Lung (tissue), 11 donors: ENCODE measurements at regions not wholly inside any gene's neighbourhood (a gene's known extent, or its start where the extent isn't known, plus 50 kb on each side); places are given as distances from the start of the nearest gene placed in this dataset.

Source experiments
- ATAC-seq: fragments of 200-7000 bp; cut with Tn5 transposase; one replicate; pipeline ENCODE4 v1.9.1; 2020; ENCODE audit warnings: moderate number of reproducible peaks; ENCODE audit not compliant: insufficient read depth, low FRiP score
- DNase-seq, 3 donors: peaks; one replicate each; pipeline ENCODE4 v3.0.0-alpha.2; 2013 to 2017
- H3K27ac ChIP-seq, 2 donors: one replicate each; pipeline ENCODE4 v1.5.1; 2013; ENCODE audit warnings: mild to moderate bottlenecking in 2 of 2, moderate library complexity in 2 of 2, control low read depth in 1 of 2, inconsistent platforms in 1 of 2, low read depth in 1 of 2, low read length in 1 of 2
- H3K27me3 ChIP-seq, 3 donors: one replicate each; pipeline ENCODE4 v1.5.1; 2013; ENCODE audit warnings: low read length in 2 of 3; ENCODE audit not compliant: control insufficient read depth in 3 of 3, insufficient read depth in 3 of 3
- H3K36me3 ChIP-seq, 4 donors: one replicate each; pipeline ENCODE4 v1.5.1; 2013; ENCODE audit warnings: low read length in 4 of 4, mild to moderate bottlenecking in 1 of 4, moderate library complexity in 1 of 4; ENCODE audit not compliant: control insufficient read depth in 4 of 4, insufficient read depth in 4 of 4
- H3K4me1 ChIP-seq, 5 donors: one replicate each; pipeline ENCODE4 v1.5.1; 2013; ENCODE audit warnings: low read length in 5 of 5, mild to moderate bottlenecking in 2 of 5, moderate library complexity in 1 of 5; ENCODE audit not compliant: control insufficient read depth in 5 of 5, insufficient read depth in 5 of 5
- H3K4me3 ChIP-seq: one replicate; pipeline ENCODE4 v1.5.1; 2013; ENCODE audit warnings: mild to moderate bottlenecking, control low read depth, moderate library complexity
- H3K9ac ChIP-seq, 2 donors: one replicate each; pipeline ENCODE4 v1.5.1; 2013; ENCODE audit warnings: low read length in 2 of 2, control low read depth in 1 of 2; ENCODE audit not compliant: insufficient read depth in 1 of 2
- H3K9me3 ChIP-seq, 4 donors: one replicate each; pipeline ENCODE4 v1.5.1; 2013; ENCODE audit warnings: low read length in 3 of 4, mild to moderate bottlenecking in 1 of 4, moderate library complexity in 1 of 4; ENCODE audit not compliant: control insufficient read depth in 4 of 4, insufficient read depth in 3 of 4
- WGBS, 2 donors: extraction: QIAGEN DNeasy Blood & Tissue Kit; methylation state at CpG; one replicate each; pipeline ENCODE4 v1.1.7; 2013; 5-methylcytosine and 5-hydroxymethylcytosine counted together
- TF ChIP-seq, protein P1 (sequence below): IDR thresholded peaks from 2 replicates; pipeline ENCODE4 v1.5.1; 2012; ENCODE audit warnings: mild to moderate bottlenecking; ENCODE audit errors: control extremely low read depth, extremely low read depth
- donor health status: control.
- donor health status: control.
- donor health status: Bipolar disorder and iron deficiency.
- donor health status: healthy.
- donor health status: DM: yes; HTN: yes; CAD: no.

DNA sequence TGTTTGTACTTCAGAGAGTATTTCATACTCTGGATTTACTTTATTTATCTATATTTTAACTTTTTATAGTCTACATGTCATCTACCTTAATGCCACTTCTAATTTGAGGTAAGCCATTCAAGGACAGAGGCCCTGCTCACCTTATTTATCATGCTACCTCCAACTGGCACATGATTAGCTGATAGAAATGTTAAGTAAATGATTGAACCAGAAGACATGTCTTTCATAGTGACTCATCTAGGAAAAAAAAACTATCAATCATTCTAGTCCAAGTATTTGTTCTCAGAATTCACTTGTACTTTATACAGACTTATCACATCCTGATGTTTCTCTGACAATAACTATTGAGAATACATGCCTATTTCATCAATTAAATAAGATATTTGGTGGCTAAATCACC lies 856.3 kb downstream of the XPNPEP1 start:
- H3K4me3 ChIP-seq, result no peak overlapping the region
- no peak overlapping the region for H3K27ac ChIP-seq
- ATAC-seq (no peak), DNase-seq (no peak)
- no peaks in the 10 kb centered on the region for H3K9me3 ChIP-seq
- H3K36me3 ChIP-seq, result no peaks in the 10 kb centered on the region
- H3K4me1 ChIP-seq, result no peaks in the 10 kb centered on the region
- TF ChIP-seq, protein P1, sequence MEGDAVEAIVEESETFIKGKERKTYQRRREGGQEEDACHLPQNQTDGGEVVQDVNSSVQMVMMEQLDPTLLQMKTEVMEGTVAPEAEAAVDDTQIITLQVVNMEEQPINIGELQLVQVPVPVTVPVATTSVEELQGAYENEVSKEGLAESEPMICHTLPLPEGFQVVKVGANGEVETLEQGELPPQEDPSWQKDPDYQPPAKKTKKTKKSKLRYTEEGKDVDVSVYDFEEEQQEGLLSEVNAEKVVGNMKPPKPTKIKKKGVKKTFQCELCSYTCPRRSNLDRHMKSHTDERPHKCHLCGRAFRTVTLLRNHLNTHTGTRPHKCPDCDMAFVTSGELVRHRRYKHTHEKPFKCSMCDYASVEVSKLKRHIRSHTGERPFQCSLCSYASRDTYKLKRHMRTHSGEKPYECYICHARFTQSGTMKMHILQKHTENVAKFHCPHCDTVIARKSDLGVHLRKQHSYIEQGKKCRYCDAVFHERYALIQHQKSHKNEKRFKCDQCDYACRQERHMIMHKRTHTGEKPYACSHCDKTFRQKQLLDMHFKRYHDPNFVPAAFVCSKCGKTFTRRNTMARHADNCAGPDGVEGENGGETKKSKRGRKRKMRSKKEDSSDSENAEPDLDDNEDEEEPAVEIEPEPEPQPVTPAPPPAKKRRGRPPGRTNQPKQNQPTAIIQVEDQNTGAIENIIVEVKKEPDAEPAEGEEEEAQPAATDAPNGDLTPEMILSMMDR, result no peak
- no peaks in the 10 kb centered on the region for H3K27me3 ChIP-seq
- H3K9ac ChIP-seq, result no peak overlapping the region

DNA sequence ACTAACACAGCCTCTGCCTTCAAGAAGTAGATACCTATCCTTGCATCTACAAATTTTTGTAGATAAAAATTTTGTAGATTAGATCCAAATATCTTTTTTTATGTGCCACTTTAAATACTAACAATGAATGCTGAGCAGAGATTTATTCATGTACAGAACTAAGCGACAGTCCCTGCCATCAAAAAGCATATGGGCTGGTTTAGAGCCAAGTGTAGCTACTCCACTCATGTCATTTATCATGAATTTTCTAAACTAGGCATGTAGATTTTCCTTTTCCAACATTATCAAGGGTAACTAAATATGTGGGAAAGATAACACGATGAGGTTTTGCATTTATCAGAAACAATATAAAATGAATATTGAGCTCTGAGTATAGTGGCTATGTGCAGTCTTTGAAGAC lies 857.5 kb downstream of the XPNPEP1 start:
- H3K4me3 ChIP-seq, result no peak overlapping the region
- ATAC-seq (no peak), DNase-seq (no peak)
- no peak overlapping the region for H3K9ac ChIP-seq
- H3K27ac ChIP-seq, result no peak overlapping the region
- peaks cover 0 to 3% (median 0%) of the 10 kb centered on the region in 4 donors for H3K9me3 ChIP-seq
- TF ChIP-seq, protein P1, result no peak
- 81 to 82% methylated on average over 2 of the region's 2 CpGs for WGBS, 2 donors
- H3K36me3 ChIP-seq, result no peaks in the 10 kb centered on the region
- no peaks in the 10 kb centered on the region for H3K27me3 ChIP-seq
- H3K4me1 ChIP-seq, result no peaks in the 10 kb centered on the region

DNA sequence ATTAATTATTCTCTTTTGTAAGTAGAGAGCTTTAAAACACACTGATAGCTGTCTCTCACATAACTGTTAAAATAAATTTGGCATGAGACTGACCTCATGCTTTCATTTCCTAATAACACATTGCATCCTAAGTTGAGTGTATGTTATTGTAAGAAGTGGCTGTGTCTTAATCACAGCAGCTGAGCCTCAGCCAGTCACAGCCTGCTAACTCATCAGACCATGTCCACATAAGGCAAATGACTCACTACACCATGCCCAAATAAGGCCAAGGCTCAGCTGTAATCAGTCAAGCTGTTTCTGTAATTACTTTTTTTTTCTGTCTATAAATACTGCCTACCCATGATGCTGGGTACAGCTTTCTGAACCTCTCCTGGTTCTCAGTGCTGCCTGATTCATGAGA lies 860.9 kb downstream of the XPNPEP1 start:
- peak in 1 of 3 donors; percentile 2 for DNase-seq
- no peak overlapping the region for H3K9ac ChIP-seq
- H3K9me3 ChIP-seq, result peaks cover 0 to 3% (median 0%) of the 10 kb centered on the region in 4 donors
- H3K27ac ChIP-seq, result no peak overlapping the region
- TF ChIP-seq, protein P1, result no peak
- H3K4me1 ChIP-seq, result no peaks in the 10 kb centered on the region
- no peaks in the 10 kb centered on the region for H3K27me3 ChIP-seq
- H3K4me3 ChIP-seq, result no peak overlapping the region
- H3K36me3 ChIP-seq, result no peaks in the 10 kb centered on the region
- ATAC-seq, result no peak

DNA sequence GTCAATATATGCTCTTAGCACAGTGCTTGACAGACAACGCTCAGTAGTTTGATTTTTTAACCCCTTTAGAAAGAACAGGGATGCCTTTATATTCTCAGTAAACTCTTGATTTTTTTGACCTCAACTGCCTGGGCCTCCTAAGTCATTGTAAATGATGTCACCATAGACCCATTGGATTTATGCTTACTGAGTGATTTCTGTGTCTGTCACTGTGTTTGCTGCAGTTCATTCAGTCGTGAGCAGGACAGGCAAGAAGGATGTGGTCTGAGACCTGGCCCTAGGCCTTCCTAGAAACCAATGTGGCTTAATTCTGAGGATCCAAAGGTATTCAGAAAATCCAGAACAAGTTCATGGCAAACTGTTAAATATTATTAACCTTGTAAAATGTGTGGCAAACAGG lies 868.1 kb downstream of the XPNPEP1 start:
- TF ChIP-seq, protein P1, result no peak
- no peak overlapping the region for H3K27ac ChIP-seq
- DNase-seq, result no peak
- no peaks in the 10 kb centered on the region for H3K27me3 ChIP-seq
- H3K4me1 ChIP-seq, result no peaks in the 10 kb centered on the region
- 71% methylated on average over 2 of the region's 2 CpGs for WGBS, 2 donors
- no peak overlapping the region for H3K9ac ChIP-seq
- ATAC-seq, result no peak
- H3K36me3 ChIP-seq, result no peaks in the 10 kb centered on the region
- no peak overlapping the region for H3K4me3 ChIP-seq
- H3K9me3 ChIP-seq, result no peaks in the 10 kb centered on the region
